Lower leg skin (tissue), 3 donors: ENCODE measurements at regions not wholly inside any gene's neighbourhood (a gene's known extent, or its start where the extent isn't known, plus 50 kb on each side); places are given as distances from the start of the nearest gene placed in this dataset.

Source experiments
- POLR2A ChIP-seq, 2 donors: fragments of 450-650 bp; IDR thresholded peaks; one replicate each; pipeline ENCODE4 v1.6.1; 2016 to 2017; ENCODE audit warnings: antibody characterized with exemption in 2 of 2, mild to moderate bottlenecking in 1 of 2, moderate library complexity in 1 of 2
- TF ChIP-seq, protein P1 (sequence below), 3 donors: fragments of 450-650 bp; IDR thresholded peaks; one replicate each; pipeline ENCODE4 v1.5.1; 2016; ENCODE audit warnings: antibody characterized with exemption in 3 of 3, mild to moderate bottlenecking in 3 of 3, moderate library complexity in 2 of 3

- TF ChIP-seq, protein P1, sequence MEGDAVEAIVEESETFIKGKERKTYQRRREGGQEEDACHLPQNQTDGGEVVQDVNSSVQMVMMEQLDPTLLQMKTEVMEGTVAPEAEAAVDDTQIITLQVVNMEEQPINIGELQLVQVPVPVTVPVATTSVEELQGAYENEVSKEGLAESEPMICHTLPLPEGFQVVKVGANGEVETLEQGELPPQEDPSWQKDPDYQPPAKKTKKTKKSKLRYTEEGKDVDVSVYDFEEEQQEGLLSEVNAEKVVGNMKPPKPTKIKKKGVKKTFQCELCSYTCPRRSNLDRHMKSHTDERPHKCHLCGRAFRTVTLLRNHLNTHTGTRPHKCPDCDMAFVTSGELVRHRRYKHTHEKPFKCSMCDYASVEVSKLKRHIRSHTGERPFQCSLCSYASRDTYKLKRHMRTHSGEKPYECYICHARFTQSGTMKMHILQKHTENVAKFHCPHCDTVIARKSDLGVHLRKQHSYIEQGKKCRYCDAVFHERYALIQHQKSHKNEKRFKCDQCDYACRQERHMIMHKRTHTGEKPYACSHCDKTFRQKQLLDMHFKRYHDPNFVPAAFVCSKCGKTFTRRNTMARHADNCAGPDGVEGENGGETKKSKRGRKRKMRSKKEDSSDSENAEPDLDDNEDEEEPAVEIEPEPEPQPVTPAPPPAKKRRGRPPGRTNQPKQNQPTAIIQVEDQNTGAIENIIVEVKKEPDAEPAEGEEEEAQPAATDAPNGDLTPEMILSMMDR (IDR thresholded peaks at IDR 0.05), result no peak
- no peak for TF ChIP-seq POLR2A (IDR thresholded peaks at IDR 0.05)
These were observed 525.8 kb upstream of the PROK2 start for GRCh38 chr3:72310419-72311380.
